ENCODE measurements at regions not wholly inside any gene's neighbourhood (a gene's known extent, or its start where the extent isn't known, plus 50 kb on each side); places are given as distances from the start of the nearest gene placed in this dataset.

GRCh38 chr2:16589465-16589864, 76.2 kb downstream of the CYRIA start:
- TF ChIP-seq CTCF (IDR thresholded peaks at IDR 0.05; ENCODE audit: insufficient read depth, low read length, severe bottlenecking): no peak
- Histone ChIP-seq H3K36me3 (ENCODE audit: control insufficient read depth, insufficient read depth, low read length) (no peaks in the 10 kb centered on the region), H3K27me3 (ENCODE audit: control insufficient read depth, insufficient read depth, low read length) (no peaks in the 10 kb centered on the region), H3K4me3 (ENCODE audit: low read depth, low read length) (no peak overlapping the region)
- FAIRE-seq (no peak), DNase-seq (ENCODE audit: low read depth) (no peak)

- DNase-seq (ENCODE audit: low read depth): no peak
- no peak for FAIRE-seq
- Histone ChIP-seq H3K4me3 (ENCODE audit: low read depth, low read length) (no peak overlapping the region), H3K36me3 (ENCODE audit: control insufficient read depth, insufficient read depth, low read length) (no peaks in the 10 kb centered on the region), H3K27me3 (ENCODE audit: control insufficient read depth, insufficient read depth, low read length) (no peaks in the 10 kb centered on the region)
- TF ChIP-seq CTCF (IDR thresholded peaks at IDR 0.05; ENCODE audit: insufficient read depth, low read length, severe bottlenecking): no peak
These were observed 77.1 kb downstream of the CYRIA start for GRCh38 chr2:16588565-16588964.

- no peaks in the 10 kb centered on the region for H3K36me3 ChIP-seq (ENCODE audit: control insufficient read depth, insufficient read depth, low read length)
- H3K27me3 ChIP-seq (ENCODE audit: control insufficient read depth, insufficient read depth, low read length): no peaks in the 10 kb centered on the region
- H3K4me3 ChIP-seq (ENCODE audit: low read depth, low read length): no peak overlapping the region
- no peak for TF ChIP-seq CTCF (IDR thresholded peaks at IDR 0.05; ENCODE audit: insufficient read depth, low read length, severe bottlenecking)
- DNase-seq (ENCODE audit: low read depth) (no peak), FAIRE-seq (no peak)
These were observed 78.0 kb downstream of the CYRIA start for GRCh38 chr2:16587601-16588000.

GRCh38 chr2:16584824-16585540, 80.7 kb downstream of the CYRIA start:
- TF ChIP-seq CTCF (IDR thresholded peaks at IDR 0.05; ENCODE audit: insufficient read depth, low read length, severe bottlenecking): no peak
- no peak for FAIRE-seq

GRCh38 chr2:16584084-16584483, 81.5 kb downstream of the CYRIA start:
- FAIRE-seq: no peak
- no peaks in the 10 kb centered on the region for H3K36me3 ChIP-seq (ENCODE audit: control insufficient read depth, insufficient read depth, low read length)

More at GRCh38 chr2:16584824-16585540, 80.7 kb downstream of the CYRIA start:
- no peak for DNase-seq (ENCODE audit: low read depth)
- Histone ChIP-seq H3K27me3 (ENCODE audit: control insufficient read depth, insufficient read depth, low read length) (no peaks in the 10 kb centered on the region), H3K36me3 (ENCODE audit: control insufficient read depth, insufficient read depth, low read length) (no peaks in the 10 kb centered on the region), H3K4me3 (ENCODE audit: low read depth, low read length) (no peak overlapping the region)

More at GRCh38 chr2:16584084-16584483, 81.5 kb downstream of the CYRIA start:
- DNase-seq (ENCODE audit: low read depth): no peak
- no peak overlapping the region for H3K4me3 ChIP-seq (ENCODE audit: low read depth, low read length)
- H3K27me3 ChIP-seq (ENCODE audit: control insufficient read depth, insufficient read depth, low read length): no peaks in the 10 kb centered on the region
- TF ChIP-seq CTCF (IDR thresholded peaks at IDR 0.05; ENCODE audit: insufficient read depth, low read length, severe bottlenecking): no peak
